ENCODE measurements at regions not wholly inside any gene's neighbourhood (a gene's known extent, or its start where the extent isn't known, plus 50 kb on each side); places are given as distances from the start of the nearest gene placed in this dataset.

DNA sequence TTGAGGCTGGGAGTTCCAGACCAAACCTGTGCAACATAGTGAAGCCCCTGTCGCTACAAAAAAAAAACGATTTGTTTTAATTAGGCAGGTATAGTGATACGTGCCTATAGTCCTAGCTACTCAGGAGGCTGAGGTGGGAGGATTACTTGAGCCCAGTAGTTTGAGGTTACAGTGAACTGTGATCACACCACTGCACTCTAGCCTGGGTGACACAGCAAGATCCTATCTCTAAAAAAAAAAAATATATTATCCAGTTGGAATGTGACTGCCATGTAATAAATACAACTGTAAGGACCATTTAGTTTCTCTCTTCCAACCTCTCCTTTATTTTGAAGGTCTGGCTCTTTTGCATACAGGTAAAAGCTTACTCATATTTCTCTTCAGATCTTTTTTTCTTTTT lies 571.5 kb downstream of the UTRN start:
- no peak for DNase-seq

DNA sequence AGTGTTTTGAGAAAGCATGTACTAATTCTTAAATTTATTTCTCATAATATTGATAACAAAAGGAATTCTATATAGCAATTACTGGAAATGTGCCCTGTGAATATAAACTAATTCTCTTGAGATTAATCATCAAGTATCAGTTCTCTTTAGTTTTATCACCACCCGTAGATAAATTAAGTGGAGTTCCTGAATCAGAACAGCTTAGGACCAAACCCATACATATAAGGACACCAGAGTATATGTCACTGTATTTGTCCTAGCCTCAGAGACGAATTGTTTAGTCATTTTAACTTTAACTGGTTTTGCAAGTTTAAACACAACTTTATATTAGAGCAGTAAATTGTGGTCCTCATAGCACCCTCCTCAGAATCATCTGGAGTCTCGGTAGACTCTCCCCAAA lies 572.0 kb downstream of the UTRN start:
- no peak for DNase-seq

GRCh38 chr6:144862769-144863168 lies 577.6 kb downstream of the UTRN start:
- DNase-seq: no peak

- no peak for DNase-seq
Observed at GRCh38 chr6:144867761-144868160, 582.6 kb downstream of the UTRN start.

GRCh38 chr6:144870782-144871181 lies 585.6 kb downstream of the UTRN start:
- DNase-seq: no peak

DNA sequence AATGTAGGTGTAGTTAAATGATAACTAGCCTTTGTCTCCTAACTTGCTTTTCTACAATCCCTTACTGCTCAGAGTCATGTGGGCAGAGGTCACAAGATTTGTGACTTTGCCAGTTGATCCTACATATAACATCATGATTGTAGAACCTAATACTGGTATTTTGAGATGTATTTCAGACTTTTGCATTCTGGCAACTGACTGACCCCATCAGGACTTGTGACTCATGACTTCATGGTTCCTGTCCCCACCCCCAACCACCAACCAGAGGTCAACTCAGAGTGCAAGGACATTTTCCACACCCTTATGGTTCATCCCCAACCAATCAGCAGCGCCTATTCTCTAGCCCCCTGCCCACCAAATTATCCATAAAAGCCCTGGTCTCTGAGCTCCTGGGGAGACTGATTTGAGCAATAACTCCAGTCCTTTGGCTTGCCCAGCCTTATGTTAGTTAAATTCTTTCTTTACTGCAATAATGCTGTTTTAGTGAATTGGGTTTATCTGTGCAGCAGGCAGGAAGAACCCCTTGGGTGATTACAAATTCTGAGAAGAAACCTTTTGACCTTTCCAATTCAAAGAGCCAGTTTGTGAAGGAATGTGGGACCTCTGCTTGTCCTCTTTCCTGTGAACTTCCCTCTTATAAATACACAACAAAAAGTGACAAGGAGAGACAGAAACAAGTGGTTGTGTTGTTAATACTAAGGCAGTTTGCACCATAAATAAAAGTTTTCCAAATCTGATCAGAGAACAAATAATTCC lies 588.7 kb downstream of the UTRN start:
- DNase-seq: no peak

GRCh38 chr6:144876689-144877088 lies 591.6 kb downstream of the UTRN start:
- DNase-seq: no peak

- DNase-seq: no peak
Observed at GRCh38 chr6:144877118-144877517, 592.0 kb downstream of the UTRN start.

DNA sequence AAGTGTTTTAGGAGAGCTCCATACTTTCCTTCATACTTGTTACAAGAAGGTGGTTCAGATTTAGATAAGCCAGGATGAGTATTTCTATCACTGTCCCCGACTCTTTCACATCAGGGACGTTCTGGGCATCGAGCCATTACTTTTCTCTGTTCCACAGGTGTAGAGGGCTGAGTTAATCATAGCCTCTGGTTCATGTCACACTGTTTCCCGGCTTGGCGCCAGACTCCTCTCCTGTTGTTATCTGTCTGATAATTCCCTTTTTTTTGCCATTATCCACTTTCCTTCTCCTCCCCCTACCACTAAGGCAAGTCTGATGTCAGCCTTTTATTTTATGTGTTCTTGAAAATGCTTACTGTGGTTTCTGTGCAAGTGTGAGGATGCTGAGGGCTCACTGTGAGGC lies 593.4 kb downstream of the UTRN start:
- DNase-seq: no peak

GRCh38 chr6:144879436-144879835 lies 594.3 kb downstream of the UTRN start:
- DNase-seq: no peak

- DNase-seq: no peak
Observed at GRCh38 chr6:144882425-144882824, 597.3 kb downstream of the UTRN start.

DNA sequence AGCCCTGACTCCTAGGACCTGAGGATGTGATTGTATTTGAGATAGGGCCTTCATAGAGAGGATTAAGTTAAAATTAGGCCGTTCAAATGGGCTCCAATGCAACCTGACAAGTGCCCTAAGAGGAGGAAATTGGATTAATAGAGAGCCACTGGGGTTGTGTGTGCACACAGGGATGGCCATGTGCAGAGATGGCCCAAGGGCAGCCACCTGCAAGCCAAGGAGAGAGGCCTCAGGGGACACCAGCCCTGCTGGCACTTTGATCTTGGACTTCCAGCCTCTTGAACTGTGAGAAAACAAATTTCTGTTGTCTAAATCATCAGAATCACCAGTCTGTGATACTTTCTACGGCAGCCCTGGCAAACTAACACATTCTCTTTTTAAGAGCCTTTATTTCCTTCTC lies 598.8 kb downstream of the UTRN start:
- DNase-seq: no peak

DNA sequence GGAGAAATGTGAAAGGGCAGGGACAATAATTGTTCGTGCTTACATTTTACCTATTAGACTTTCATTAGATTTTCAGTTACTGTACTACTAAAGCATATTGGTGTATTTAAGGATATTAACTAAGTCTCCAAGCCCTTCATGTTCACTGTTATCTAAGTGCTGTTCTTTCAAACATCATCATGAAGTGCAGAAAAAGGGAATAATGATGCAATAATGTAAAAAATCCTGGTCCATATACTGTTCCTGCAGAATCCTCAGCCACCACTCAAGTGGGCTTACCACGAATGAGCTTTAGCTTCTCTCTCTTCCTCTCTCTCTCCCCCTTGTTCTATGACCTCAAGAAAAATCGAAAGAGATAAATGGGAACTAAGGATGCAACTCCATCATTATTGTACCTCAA lies 600.7 kb downstream of the UTRN start:
- no peak for DNase-seq

GRCh38 chr6:144886682-144887081 lies 601.5 kb downstream of the UTRN start:
- DNase-seq: no peak

DNA sequence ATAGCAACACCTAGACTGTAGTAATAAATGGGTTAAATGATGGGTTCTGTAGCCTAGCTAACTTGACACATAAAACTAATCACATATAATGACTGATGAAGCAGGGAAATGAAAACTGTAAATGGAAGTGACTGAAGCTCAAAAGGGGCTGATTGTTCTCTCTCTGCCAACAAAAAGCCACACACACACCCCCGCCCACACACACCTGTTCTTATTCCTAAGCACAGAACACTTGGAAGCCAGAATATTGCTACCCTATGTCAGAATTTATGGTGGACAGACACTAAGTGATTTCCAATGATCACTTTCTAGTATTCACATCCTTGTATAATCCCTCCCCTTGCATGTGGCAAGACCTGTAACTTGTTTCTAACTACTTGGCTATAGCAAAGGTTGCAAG lies 603.5 kb downstream of the UTRN start:
- DNase-seq: no peak

GRCh38 chr6:144893680-144894151 lies 608.6 kb downstream of the UTRN start:
- no peak for DNase-seq

DNA sequence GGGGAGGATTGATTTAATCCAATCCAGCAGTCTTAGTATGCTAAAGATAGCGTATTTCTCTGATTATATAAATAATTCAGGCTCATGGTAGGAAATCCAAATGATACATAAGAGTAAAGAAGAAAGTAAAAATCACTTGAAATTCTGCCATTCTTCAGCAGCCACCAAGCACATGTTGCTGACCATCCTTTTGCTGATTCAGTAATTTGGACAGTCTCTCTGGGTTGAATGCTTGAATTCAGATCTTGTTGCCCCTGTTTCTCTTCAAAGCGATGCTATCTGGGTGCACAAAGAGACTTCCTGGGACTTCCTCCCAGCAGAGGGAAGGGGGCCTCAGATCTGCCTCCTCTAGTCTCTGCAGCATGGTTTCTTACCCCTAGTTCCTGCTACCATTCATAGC lies 609.1 kb downstream of the UTRN start:
- DNase-seq: no peak

DNA sequence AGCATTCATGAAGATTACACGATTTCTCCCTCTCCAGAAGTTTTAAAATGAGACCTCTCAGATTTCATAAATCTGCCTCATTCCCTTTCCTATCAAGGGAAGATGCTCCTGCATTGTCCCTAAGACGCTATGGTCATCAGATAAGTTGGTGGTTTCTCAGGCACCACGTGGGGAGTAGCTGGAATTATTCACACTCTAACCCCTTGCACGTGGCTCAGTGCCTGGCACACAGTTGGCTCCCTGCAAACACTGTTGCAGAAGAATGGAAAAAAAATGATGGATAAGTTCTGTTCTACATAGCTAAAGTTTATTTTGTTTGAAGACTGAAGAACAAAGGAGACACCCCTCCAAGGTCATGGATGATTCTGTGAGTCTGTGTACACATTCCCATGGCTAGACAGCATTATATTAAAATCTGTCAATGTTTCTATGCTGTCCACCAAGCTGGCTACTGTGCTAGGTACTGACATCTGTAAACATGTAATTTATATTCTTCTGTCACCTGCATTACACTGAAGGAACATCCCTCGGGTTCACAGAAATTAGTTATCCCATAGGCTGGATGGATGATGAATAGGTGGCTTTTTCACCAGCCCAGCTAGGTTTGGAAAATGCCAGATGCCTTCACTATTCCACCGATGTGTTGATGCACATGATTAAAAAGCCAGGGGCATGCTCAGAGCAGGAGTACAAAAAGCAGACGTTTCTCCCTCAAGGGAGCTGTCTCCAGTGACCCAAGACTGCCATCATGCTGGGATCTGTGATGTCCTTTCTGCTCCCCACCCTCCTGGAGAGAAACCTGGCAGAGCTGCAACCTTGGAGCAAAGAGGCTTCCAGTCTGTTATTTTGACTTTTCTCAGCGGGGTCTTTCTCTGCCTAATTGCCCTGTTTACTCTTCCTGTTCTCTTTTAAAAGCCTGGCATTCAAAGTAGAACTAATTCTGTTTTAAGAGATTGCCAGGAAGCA lies 610.5 kb downstream of the UTRN start:
- no peak for DNase-seq

GRCh38 chr6:144896289-144896688 lies 611.2 kb downstream of the UTRN start:
- no peak for DNase-seq

GRCh38 chr6:144896871-144897270 lies 611.7 kb downstream of the UTRN start:
- DNase-seq: no peak

- DNase-seq: no peak
Observed at GRCh38 chr6:144897441-144897921, 612.3 kb downstream of the UTRN start.

- no peak for DNase-seq
Observed at GRCh38 chr6:144898052-144898689, 613.0 kb downstream of the UTRN start.

DNA sequence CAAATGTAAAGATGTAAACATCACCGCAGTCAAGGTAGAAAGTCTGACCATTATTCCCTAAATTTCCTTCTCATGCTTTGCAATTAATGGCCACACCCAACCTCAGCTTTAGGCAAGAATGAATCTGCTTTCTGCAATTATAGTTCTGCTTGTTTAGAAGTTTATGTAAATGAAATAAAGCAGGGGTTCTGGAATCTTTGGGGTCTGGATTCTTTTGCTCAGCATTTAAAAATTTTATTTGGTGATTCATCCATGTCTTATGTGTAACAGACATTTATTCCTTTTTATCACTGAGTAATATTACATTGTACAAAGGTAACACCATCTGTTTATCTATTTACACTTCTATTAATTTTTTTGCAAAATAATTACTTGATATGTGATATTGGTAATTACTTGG lies 613.6 kb downstream of the UTRN start:
- DNase-seq: no peak
